HEK293 (cell line): ENCODE measurements at regions not wholly inside any gene's neighbourhood (a gene's known extent, or its start where the extent isn't known, plus 50 kb on each side); places are given as distances from the start of the nearest gene placed in this dataset.

ENCODE experiments used
- CTCF ChIA-PET: fragments of 350-600 bp; formaldehyde crosslinking; extraction: SDS; loops from one replicate; lab custom pipeline; 2021; ENCODE audit warnings: antibody characterized with exemption; lab: Yijun Ruan, JAX
- POLR2A ChIA-PET: fragments of 300-600 bp; formaldehyde crosslinking; extraction: SDS; loops from one replicate; lab custom pipeline; 2020; ENCODE audit warnings: antibody characterized with exemption, inconsistent platforms; lab: Yijun Ruan, JAX
- H3K27ac ChIP-seq: fragments of 200-500 bp; sonication (Bioruptor generic); 2 replicates; pipeline ENCODE4 v1.5.1; 2014; ENCODE audit warnings: low read depth, low read length, control low read depth, inconsistent platforms; ENCODE audit errors: extremely low read depth
- H3K36me3 ChIP-seq, 2 experiments: fragments of 200-500 bp in 1 of 2; sonication (Bioruptor generic) in 1 of 2; 1 replicate in 1 of 2; 2 replicates in 1 of 2; pipeline ENCODE4 v1.5.1; 2014 to 2017; ENCODE audit warnings: inconsistent platforms in 2 of 2, low read length in 2 of 2; ENCODE audit not compliant: control insufficient read depth in 2 of 2, insufficient read depth in 1 of 2
- H3K4me1 ChIP-seq: fragments of 200-500 bp; sonication (Bioruptor generic); 2 replicates; pipeline ENCODE4 v1.5.1; 2014; ENCODE audit warnings: mild to moderate bottlenecking, low read length, inconsistent platforms; ENCODE audit not compliant: control insufficient read depth, insufficient read depth
- H3K4me3 ChIP-seq: 2 replicates; pipeline ENCODE4 v1.5.1; 2011; ENCODE audit warnings: low read depth, mild to moderate bottlenecking, control low read depth, low read length, moderate library complexity
- H3K9me3 ChIP-seq: fragments of 200-500 bp; sonication (Bioruptor generic); 2 replicates; pipeline ENCODE4 v1.5.1; 2014; ENCODE audit warnings: low read depth, low read length, inconsistent platforms; ENCODE audit not compliant: control insufficient read depth, insufficient read depth
- BCL11A ChIP-seq: fragments of 450-650 bp; formaldehyde crosslinking; IDR thresholded peaks from 2 replicates; pipeline ENCODE4 v1.5.1; 2016; ENCODE audit warnings: low read depth, missing biosample characterization, missing genetic modification characterization
- BCL11B ChIP-seq: fragments of 450-650 bp; formaldehyde crosslinking; IDR thresholded peaks from 2 replicates; pipeline ENCODE4 v1.5.1; 2016; ENCODE audit warnings: low read depth, missing biosample characterization, missing genetic modification characterization
- GLI2 ChIP-seq: fragments of 450-650 bp; formaldehyde crosslinking; IDR thresholded peaks from 2 replicates; pipeline ENCODE4; 2017; ENCODE audit warnings: missing biosample characterization, missing genetic modification characterization, low read depth, borderline replicate concordance
- TCF7L2 ChIP-seq: IDR thresholded peaks from 2 replicates; pipeline ENCODE4 v1.6.1; 2011; ENCODE audit warnings: low read depth, mild to moderate bottlenecking, inconsistent platforms, low read length, moderate library complexity, borderline replicate concordance
- ZBTB10 ChIP-seq: fragments of 450-650 bp; formaldehyde crosslinking; IDR thresholded peaks from 2 replicates; pipeline ENCODE4 v1.5.1; 2016; ENCODE audit warnings: missing biosample characterization, missing genetic modification characterization
- ZBTB48 ChIP-seq: fragments of 450-650 bp; formaldehyde crosslinking; IDR thresholded peaks from 2 replicates; pipeline ENCODE4 v1.5.1; 2016; ENCODE audit warnings: missing biosample characterization, missing genetic modification characterization
- ZBTB7A ChIP-seq: fragments of 450-650 bp; formaldehyde crosslinking; IDR thresholded peaks from 2 replicates; pipeline ENCODE4 v1.5.1; 2016; ENCODE audit warnings: low read depth, missing biosample characterization, missing genetic modification characterization
- ZFP69B ChIP-seq: fragments of 450-650 bp; formaldehyde crosslinking; IDR thresholded peaks from 2 replicates; pipeline ENCODE4 v1.5.1; 2016; ENCODE audit warnings: missing biosample characterization, missing genetic modification characterization
- ZNF112 ChIP-seq: fragments of 450-650 bp; formaldehyde crosslinking; IDR thresholded peaks from 2 replicates; pipeline ENCODE4 v1.5.0; 2017; ENCODE audit warnings: missing biosample characterization, missing genetic modification characterization
- ZNF146 ChIP-seq: fragments of 450-650 bp; formaldehyde crosslinking; IDR thresholded peaks from 2 replicates; pipeline ENCODE4 v1.5.1; 2016; ENCODE audit warnings: missing biosample characterization, missing genetic modification characterization
- ZNF23 ChIP-seq: fragments of 450-650 bp; formaldehyde crosslinking; IDR thresholded peaks from 2 replicates; pipeline ENCODE4 v1.5.1; 2016; ENCODE audit warnings: missing biosample characterization, missing genetic modification characterization, borderline replicate concordance
- ZNF341 ChIP-seq: fragments of 450-650 bp; formaldehyde crosslinking; IDR thresholded peaks from 2 replicates; pipeline ENCODE4; 2016; ENCODE audit warnings: low read depth, missing biosample characterization, missing genetic modification characterization
- ZNF416 ChIP-seq: fragments of 450-650 bp; formaldehyde crosslinking; IDR thresholded peaks from 2 replicates; pipeline ENCODE4 v1.5.1; 2016; ENCODE audit warnings: missing biosample characterization, missing genetic modification characterization
- ZNF426 ChIP-seq: fragments of 450-650 bp; formaldehyde crosslinking; IDR thresholded peaks from 2 replicates; pipeline ENCODE4 v1.5.1; 2017; ENCODE audit warnings: missing biosample characterization, missing genetic modification characterization, mild to moderate bottlenecking, inconsistent platforms, moderate library complexity
- ZNF433 ChIP-seq: fragments of 450-650 bp; formaldehyde crosslinking; IDR thresholded peaks from 2 replicates; pipeline ENCODE4 v1.5.1; 2016; ENCODE audit warnings: missing biosample characterization, missing genetic modification characterization, low read depth
- ZNF549 ChIP-seq: fragments of 450-650 bp; IDR thresholded peaks from 2 replicates; pipeline ENCODE4 v1.5.1; 2018; ENCODE audit warnings: missing biosample characterization, missing genetic modification characterization, mild to moderate bottlenecking, inconsistent platforms, moderate library complexity
- ZNF555 ChIP-seq: fragments of 450-650 bp; formaldehyde crosslinking; conservative IDR thresholded peaks from 2 replicates; pipeline ENCODE4 v1.5.1; 2017; ENCODE audit warnings: missing biosample characterization, mild to moderate bottlenecking, missing genetic modification characterization, inconsistent platforms
- ZNF560 ChIP-seq: fragments of 450-650 bp; formaldehyde crosslinking; IDR thresholded peaks from 2 replicates; pipeline ENCODE4 v1.5.1; 2017; ENCODE audit warnings: missing biosample characterization, missing genetic modification characterization, borderline replicate concordance
- ZNF585B ChIP-seq: fragments of 450-650 bp; formaldehyde crosslinking; IDR thresholded peaks from 2 replicates; pipeline ENCODE4 v1.5.1; 2016; ENCODE audit warnings: missing biosample characterization, missing genetic modification characterization
- ZNF621 ChIP-seq: fragments of 450-650 bp; formaldehyde crosslinking; IDR thresholded peaks from 2 replicates; pipeline ENCODE4 v1.5.1; 2017; ENCODE audit warnings: missing biosample characterization, missing genetic modification characterization
- ZNF624 ChIP-seq: fragments of 450-650 bp; formaldehyde crosslinking; IDR thresholded peaks from 2 replicates; pipeline ENCODE4 v1.5.1; 2017; ENCODE audit warnings: missing biosample characterization, missing genetic modification characterization
- ZNF654 ChIP-seq: fragments of 450-650 bp; formaldehyde crosslinking; IDR thresholded peaks from 2 replicates; pipeline ENCODE4 v1.5.1; 2016; ENCODE audit warnings: low read depth, missing biosample characterization, missing genetic modification characterization
- ZNF670 ChIP-seq: fragments of 450-650 bp; formaldehyde crosslinking; IDR thresholded peaks from 2 replicates; pipeline ENCODE4 v1.5.1; 2016; ENCODE audit warnings: missing biosample characterization, missing genetic modification characterization, low read depth
- ZNF843 ChIP-seq: fragments of 450-650 bp; formaldehyde crosslinking; IDR thresholded peaks from 2 replicates; pipeline ENCODE4 v1.5.1; 2016; ENCODE audit warnings: missing biosample characterization, missing genetic modification characterization
- TF ChIP-seq, protein P1 (sequence below): fragments of 450-650 bp; formaldehyde crosslinking; IDR thresholded peaks from 2 replicates; pipeline ENCODE4 v1.5.1; 2017; ENCODE audit warnings: missing biosample characterization, mild to moderate bottlenecking, missing genetic modification characterization, moderate library complexity
- TF ChIP-seq, protein P2 (sequence below): fragments of 450-650 bp; formaldehyde crosslinking; IDR thresholded peaks from 2 replicates; pipeline ENCODE4 v1.5.1; 2016; ENCODE audit warnings: missing biosample characterization, missing genetic modification characterization
- TF ChIP-seq, protein P3 (sequence below): fragments of 450-650 bp; formaldehyde crosslinking; IDR thresholded peaks from 2 replicates; pipeline ENCODE4 v1.5.1; 2016; ENCODE audit warnings: missing biosample characterization, missing genetic modification characterization
- TF ChIP-seq, protein P4 (sequence below): sonication (generic); formaldehyde crosslinking; IDR thresholded peaks from 2 replicates; pipeline ENCODE4 v1.8.1; 2022; ENCODE audit warnings: mild to moderate bottlenecking, moderate library complexity, missing genetic modification reagents

- CTCF ChIA-PET, result no interaction called here
- POLR2A ChIA-PET, result no interaction called here
- no peaks in the 10 kb centered on the region for H3K9me3 ChIP-seq
- no peaks in the 10 kb centered on the region for H3K36me3 ChIP-seq
- no peaks in the 10 kb centered on the region for H3K4me1 ChIP-seq
- TF ChIP-seq, protein P1, sequence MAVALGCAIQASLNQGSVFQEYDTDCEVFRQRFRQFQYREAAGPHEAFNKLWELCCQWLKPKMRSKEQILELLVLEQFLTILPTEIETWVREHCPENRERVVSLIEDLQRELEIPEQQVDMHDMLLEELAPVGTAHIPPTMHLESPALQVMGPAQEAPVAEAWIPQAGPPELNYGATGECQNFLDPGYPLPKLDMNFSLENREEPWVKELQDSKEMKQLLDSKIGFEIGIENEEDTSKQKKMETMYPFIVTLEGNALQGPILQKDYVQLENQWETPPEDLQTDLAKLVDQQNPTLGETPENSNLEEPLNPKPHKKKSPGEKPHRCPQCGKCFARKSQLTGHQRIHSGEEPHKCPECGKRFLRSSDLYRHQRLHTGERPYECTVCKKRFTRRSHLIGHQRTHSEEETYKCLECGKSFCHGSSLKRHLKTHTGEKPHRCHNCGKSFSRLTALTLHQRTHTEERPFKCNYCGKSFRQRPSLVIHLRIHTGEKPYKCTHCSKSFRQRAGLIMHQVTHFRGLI, result no peak
- TF ChIP-seq ZNF23 (no peak), ZBTB48 (no peak), ZFP69B (no peak), ZNF112 (tag by site-specific recombination) (no peak), ZNF670 (tag by site-specific recombination) (no peak), ZNF585B (tag by site-specific recombination) (no peak), ZNF624 (no peak), BCL11A (tag by site-specific recombination) (no peak), ZBTB7A (no peak), TCF7L2 (no peak), ZNF341 (no peak), ZNF549 (no peak), ZNF433 (tag by site-specific recombination) (no peak), ZNF426 (tag by site-specific recombination) (no peak)
- TF ChIP-seq, protein P2, sequence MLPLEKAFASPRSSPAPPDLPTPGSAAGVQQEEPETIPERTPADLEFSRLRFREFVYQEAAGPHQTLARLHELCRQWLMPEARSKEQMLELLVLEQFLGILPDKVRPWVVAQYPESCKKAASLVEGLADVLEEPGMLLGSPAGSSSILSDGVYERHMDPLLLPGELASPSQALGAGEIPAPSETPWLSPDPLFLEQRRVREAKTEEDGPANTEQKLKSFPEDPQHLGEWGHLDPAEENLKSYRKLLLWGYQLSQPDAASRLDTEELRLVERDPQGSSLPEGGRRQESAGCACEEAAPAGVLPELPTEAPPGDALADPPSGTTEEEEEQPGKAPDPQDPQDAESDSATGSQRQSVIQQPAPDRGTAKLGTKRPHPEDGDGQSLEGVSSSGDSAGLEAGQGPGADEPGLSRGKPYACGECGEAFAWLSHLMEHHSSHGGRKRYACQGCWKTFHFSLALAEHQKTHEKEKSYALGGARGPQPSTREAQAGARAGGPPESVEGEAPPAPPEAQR (tag by site-specific recombination), result no peak
- H3K27ac ChIP-seq, result no peak overlapping the region
- no peak overlapping the region for H3K4me3 ChIP-seq
Measured at GRCh38 chr12:97800561-97800960, 338.0 kb downstream of the RMST start.

DNA sequence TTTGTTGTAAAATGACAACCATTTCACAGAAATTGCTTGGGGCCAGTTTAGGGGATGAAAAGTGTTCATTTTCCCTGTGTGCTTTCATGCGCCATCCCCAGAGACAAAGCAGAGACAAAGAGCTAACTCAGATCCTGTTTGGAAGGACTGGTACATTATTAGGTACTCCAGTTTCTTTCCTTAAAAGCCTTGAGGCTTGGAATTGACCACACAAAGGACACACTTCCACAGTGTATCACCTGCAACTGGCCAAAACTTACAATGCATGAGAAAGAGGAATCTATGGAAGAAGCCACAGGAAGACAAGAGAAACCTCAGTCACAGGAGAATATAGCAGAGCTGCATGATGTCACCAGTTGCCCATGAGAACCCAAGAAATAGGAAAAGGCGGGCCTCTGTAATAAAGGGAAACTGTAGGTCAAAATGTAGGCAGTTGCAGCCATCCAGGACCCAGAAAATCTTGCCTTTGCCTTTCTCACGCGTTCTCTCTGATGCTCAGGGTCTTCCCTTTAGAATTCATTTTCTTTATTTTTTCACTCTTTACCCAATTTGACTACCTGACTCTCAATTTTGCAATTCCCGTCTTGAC is 339.0 kb downstream of the RMST start:
- Histone ChIP-seq H3K4me1 (no peaks in the 10 kb centered on the region), H3K36me3 (no peaks in the 10 kb centered on the region), H3K4me3 (no peak overlapping the region), H3K9me3 (no peaks in the 10 kb centered on the region), H3K27ac (no peak overlapping the region)
- ChIA-PET POLR2A (no interaction called here), CTCF (no interaction called here)
- TF ChIP-seq, protein P3, sequence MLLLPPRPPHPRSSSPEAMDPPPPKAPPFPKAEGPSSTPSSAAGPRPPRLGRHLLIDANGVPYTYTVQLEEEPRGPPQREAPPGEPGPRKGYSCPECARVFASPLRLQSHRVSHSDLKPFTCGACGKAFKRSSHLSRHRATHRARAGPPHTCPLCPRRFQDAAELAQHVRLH (tag by site-specific recombination), result no peak
- TF ChIP-seq ZBTB10 (no peak), ZNF621 (tag by site-specific recombination) (no peak), ZNF560 (tag by site-specific recombination) (no peak), ZNF416 (tag by site-specific recombination) (no peak), GLI2 (tag by site-specific recombination) (no peak), ZNF843 (no peak), ZNF555 (tag by site-specific recombination) (no peak), ZNF146 (tag by site-specific recombination) (no peak), ZNF654 (tag by site-specific recombination) (no peak), BCL11B (tag by site-specific recombination) (no peak)
- TF ChIP-seq, protein P1, result no peak
- TF ChIP-seq, protein P4, sequence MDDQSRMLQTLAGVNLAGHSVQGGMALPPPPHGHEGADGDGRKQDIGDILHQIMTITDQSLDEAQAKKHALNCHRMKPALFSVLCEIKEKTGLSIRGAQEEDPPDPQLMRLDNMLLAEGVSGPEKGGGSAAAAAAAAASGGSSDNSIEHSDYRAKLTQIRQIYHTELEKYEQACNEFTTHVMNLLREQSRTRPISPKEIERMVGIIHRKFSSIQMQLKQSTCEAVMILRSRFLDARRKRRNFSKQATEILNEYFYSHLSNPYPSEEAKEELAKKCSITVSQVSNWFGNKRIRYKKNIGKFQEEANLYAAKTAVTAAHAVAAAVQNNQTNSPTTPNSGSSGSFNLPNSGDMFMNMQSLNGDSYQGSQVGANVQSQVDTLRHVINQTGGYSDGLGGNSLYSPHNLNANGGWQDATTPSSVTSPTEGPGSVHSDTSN, result no peak
